ENCODE measurements at regions not wholly inside any gene's neighbourhood (a gene's known extent, or its start where the extent isn't known, plus 50 kb on each side); places are given as distances from the start of the nearest gene placed in this dataset.

DNA sequence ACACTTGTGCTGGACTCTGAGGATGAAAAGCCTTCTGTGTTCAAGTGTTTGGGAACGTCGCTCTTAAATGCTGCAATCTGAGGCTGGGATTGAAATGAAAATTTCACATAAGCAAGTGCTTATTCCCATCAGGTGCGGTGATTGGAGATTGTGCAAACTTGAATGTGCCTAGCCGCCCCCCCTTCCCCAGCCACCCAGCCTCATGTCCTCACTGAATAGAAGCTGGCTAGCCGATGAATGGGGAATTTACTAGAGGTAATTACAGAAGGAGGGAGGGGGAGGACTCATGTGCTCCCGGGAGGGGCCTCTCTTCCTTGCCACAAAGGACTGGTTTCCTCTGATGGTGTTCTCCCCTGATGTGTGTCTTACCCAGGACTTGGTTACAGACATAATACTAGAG is 544.8 kb upstream of the EEF2KMT start:
- POLR2A ChIA-PET: no interaction called here
- CTCF ChIA-PET: no interaction called here
- no peak for DNase-seq (ENCODE audit: low read depth)

DNA sequence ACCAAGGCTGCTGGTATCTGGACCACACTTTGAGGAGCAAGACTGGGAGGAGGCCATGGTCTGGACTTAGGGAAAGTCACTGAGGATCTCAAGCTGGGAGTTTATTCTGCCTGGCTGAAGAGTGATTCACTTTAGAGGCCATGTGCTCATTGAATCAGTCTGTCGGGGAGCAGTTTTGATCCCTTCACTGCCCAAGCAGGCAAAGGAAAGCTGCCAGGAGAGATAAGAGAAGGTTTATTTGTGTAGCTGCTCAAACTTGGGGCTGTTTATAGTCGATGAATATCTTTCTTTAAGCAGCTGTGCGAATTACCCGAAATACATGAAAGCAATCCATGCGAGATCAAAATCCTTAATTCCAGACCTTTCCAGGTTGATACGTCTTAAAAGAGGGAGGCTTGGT is 544.4 kb upstream of the EEF2KMT start:
- TF ChIP-seq, protein P1, sequence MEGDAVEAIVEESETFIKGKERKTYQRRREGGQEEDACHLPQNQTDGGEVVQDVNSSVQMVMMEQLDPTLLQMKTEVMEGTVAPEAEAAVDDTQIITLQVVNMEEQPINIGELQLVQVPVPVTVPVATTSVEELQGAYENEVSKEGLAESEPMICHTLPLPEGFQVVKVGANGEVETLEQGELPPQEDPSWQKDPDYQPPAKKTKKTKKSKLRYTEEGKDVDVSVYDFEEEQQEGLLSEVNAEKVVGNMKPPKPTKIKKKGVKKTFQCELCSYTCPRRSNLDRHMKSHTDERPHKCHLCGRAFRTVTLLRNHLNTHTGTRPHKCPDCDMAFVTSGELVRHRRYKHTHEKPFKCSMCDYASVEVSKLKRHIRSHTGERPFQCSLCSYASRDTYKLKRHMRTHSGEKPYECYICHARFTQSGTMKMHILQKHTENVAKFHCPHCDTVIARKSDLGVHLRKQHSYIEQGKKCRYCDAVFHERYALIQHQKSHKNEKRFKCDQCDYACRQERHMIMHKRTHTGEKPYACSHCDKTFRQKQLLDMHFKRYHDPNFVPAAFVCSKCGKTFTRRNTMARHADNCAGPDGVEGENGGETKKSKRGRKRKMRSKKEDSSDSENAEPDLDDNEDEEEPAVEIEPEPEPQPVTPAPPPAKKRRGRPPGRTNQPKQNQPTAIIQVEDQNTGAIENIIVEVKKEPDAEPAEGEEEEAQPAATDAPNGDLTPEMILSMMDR (IDR thresholded peaks at IDR 0.05; ENCODE audit: insufficient read depth, low read depth, low read length): no peak
- H3K4me3 ChIP-seq (ENCODE audit: low read depth, low read length): no peak overlapping the region
- DNase-seq (ENCODE audit: low read depth): no peak
- no peaks in the 10 kb centered on the region for H3K27me3 ChIP-seq (ENCODE audit: control insufficient read depth, insufficient read depth, low read length)
- ChIA-PET POLR2A (no interaction called here), CTCF (no interaction called here)
- H3K36me3 ChIP-seq (ENCODE audit: control insufficient read depth, insufficient read depth, low read length): no peaks in the 10 kb centered on the region

More for the DNA sequence above, 544.8 kb upstream of the EEF2KMT start:
- Histone ChIP-seq H3K36me3 (ENCODE audit: control insufficient read depth, insufficient read depth, low read length) (no peaks in the 10 kb centered on the region), H3K4me3 (ENCODE audit: low read depth, low read length) (no peak overlapping the region), H3K27me3 (ENCODE audit: control insufficient read depth, insufficient read depth, low read length) (no peaks in the 10 kb centered on the region)
- TF ChIP-seq, protein P1 (IDR thresholded peaks at IDR 0.05; ENCODE audit: insufficient read depth, low read depth, low read length): no peak

DNA sequence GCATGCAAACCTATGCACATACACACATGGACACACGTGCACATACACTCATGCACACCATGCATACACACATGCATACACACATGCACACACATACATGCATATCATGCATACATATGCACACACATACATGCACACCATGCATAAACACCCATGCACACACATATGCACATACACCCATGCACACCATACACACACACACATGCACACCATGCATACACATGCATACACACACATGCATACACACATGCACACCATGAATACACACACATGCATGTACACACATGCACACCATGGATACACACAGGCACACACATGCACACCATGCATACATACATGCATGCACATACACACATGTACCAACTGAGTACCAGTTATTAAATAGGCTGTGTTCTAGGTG is 543.3 kb upstream of the EEF2KMT start:
- H3K36me3 ChIP-seq (ENCODE audit: control insufficient read depth, insufficient read depth, low read length): no peaks in the 10 kb centered on the region
- CTCF ChIA-PET: no interaction called here
- no peak overlapping the region for H3K4me3 ChIP-seq (ENCODE audit: low read depth, low read length)
- no peaks in the 10 kb centered on the region for H3K27me3 ChIP-seq (ENCODE audit: control insufficient read depth, insufficient read depth, low read length)
- DNase-seq (ENCODE audit: low read depth): no peak
- TF ChIP-seq, protein P1 (IDR thresholded peaks at IDR 0.05; ENCODE audit: insufficient read depth, low read depth, low read length): no peak
- POLR2A ChIA-PET: no interaction called here

DNA sequence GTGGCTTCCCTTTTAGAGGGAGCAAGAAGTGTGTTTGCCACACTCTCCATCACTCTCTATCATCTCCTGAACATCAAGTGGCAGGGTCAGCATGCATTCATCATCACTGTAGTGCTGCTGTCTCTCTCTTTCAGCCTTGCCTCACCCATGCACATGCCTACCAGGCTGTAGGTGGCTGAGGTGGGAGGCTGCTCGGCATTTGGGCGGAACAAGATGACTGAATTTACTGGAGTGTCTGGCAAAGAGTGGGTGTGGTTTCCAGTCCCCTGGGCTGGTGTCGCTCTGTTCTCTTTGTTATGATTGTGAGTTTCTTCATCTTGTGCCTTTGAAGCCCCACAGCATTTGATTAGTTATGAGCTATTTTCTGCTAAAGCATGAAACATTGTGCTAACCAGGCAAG is 541.9 kb upstream of the EEF2KMT start:
- CTCF ChIA-PET: no interaction called here
- TF ChIP-seq, protein P1 (IDR thresholded peaks at IDR 0.05; ENCODE audit: insufficient read depth, low read depth, low read length): no peak
- Histone ChIP-seq H3K27me3 (ENCODE audit: control insufficient read depth, insufficient read depth, low read length) (no peaks in the 10 kb centered on the region), H3K4me3 (ENCODE audit: low read depth, low read length) (no peak overlapping the region), H3K36me3 (ENCODE audit: control insufficient read depth, insufficient read depth, low read length) (no peaks in the 10 kb centered on the region)
- POLR2A ChIA-PET: no interaction called here
- DNase-seq (ENCODE audit: low read depth): no peak

DNA sequence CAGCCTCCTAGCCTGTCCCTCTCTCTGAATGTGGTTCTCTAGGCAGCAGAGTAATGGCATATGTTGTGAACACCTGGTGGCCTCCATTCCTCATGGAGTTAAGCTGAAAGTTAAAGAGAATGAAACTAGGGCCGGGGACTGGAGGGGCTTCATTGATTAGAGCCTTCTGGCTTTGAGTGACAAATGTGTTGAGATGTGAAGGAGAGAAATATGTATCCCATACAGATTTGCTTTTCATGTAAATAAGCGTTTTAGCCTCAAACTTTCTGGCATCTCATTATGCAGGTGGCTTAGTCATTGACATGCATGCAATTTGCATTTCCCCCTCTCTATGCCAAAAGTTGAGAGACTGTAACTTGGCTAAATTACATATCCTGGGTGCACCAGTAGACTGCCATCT is 537.7 kb upstream of the EEF2KMT start:
- TF ChIP-seq, protein P1 (IDR thresholded peaks at IDR 0.05; ENCODE audit: insufficient read depth, low read depth, low read length): no peak
- DNase-seq (ENCODE audit: low read depth): no peak
- CTCF ChIA-PET: no interaction called here
- H3K27me3 ChIP-seq (ENCODE audit: control insufficient read depth, insufficient read depth, low read length): no peaks in the 10 kb centered on the region
- POLR2A ChIA-PET: no interaction called here
- H3K36me3 ChIP-seq (ENCODE audit: control insufficient read depth, insufficient read depth, low read length): no peaks in the 10 kb centered on the region
- H3K4me3 ChIP-seq (ENCODE audit: low read depth, low read length): no peak overlapping the region
